Sigmoid colon (tissue), 6 donors: ENCODE measurements at regions not wholly inside any gene's neighbourhood (a gene's known extent, or its start where the extent isn't known, plus 50 kb on each side); places are given as distances from the start of the nearest gene placed in this dataset.

Source experiments
- DNase-seq: peaks from one replicate; pipeline ENCODE4 v3.0.0-alpha.2; 2019
- H3K27ac ChIP-seq, 4 donors: fragments of 200-600 bp; sonication (generic); one replicate each; pipeline ENCODE4 v1.5.1; 2016 to 2019; ENCODE audit warnings: mild to moderate bottlenecking in 1 of 4
- H3K27me3 ChIP-seq, 3 donors: fragments of 200-600 bp; sonication (generic); one replicate each; pipeline ENCODE4 v1.5.1; 2019; ENCODE audit warnings: mild to moderate bottlenecking in 1 of 3
- H3K36me3 ChIP-seq, 4 donors: fragments of 200-600 bp; sonication (generic); one replicate each; pipeline ENCODE4 v1.5.1; 2016 to 2019
- H3K4me1 ChIP-seq, 4 donors: fragments of 200-600 bp; sonication (generic); one replicate each; pipeline ENCODE4 v1.5.1; 2017 to 2019
- H3K4me3 ChIP-seq, 4 donors: fragments of 200-600 bp; sonication (generic); one replicate each; pipeline ENCODE4 v1.5.1; 2017 to 2019; ENCODE audit warnings: mild to moderate bottlenecking in 2 of 4, moderate library complexity in 1 of 4
- H3K9me3 ChIP-seq, 4 donors: fragments of 200-600 bp in 3 of 4; sonication (generic) in 3 of 4; one replicate each; pipeline versions ENCODE4 v1.5.1 to v1.6.1; 2013 to 2019
- CTCF ChIP-seq, 4 experiments: fragments of 450-650 bp in 3 of 4; fragments of 200-600 bp in 1 of 4; IDR thresholded peaks; one replicate each; pipeline ENCODE4 v1.5.1; 2016 to 2019; ENCODE audit warnings: antibody characterized with exemption in 4 of 4, mild to moderate bottlenecking in 3 of 4, moderate library complexity in 2 of 4
- EP300 ChIP-seq, 4 donors: sonication (generic); formaldehyde crosslinking; IDR thresholded peaks; one replicate each; pipeline ENCODE4 v1.6.1; 2017; ENCODE audit warnings: antibody characterized with exemption in 4 of 4
- POLR2A ChIP-seq, 2 donors: fragments of 450-650 bp; IDR thresholded peaks; one replicate each; pipeline ENCODE4 v1.6.1; 2016; ENCODE audit warnings: antibody characterized with exemption in 2 of 2, mild to moderate bottlenecking in 2 of 2, moderate library complexity in 2 of 2
- POLR2AphosphoS5 ChIP-seq, 4 donors: sonication (generic); formaldehyde crosslinking; IDR thresholded peaks; one replicate each; pipeline ENCODE4 v1.6.1; 2017; ENCODE audit warnings: antibody characterized with exemption in 4 of 4
- WGBS, 2 donors: extraction: QIAGEN DNeasy Blood & Tissue Kit; methylation state at CpG; one replicate each; pipeline ENCODE4 v1.1.7; 2013; 5-methylcytosine and 5-hydroxymethylcytosine counted together
- intact Hi-C: fragments of 100-400 bp; cut with DNase I; formaldehyde crosslinking; loops from one replicate; pipeline ENCODE4 v1.15.1; 2023
- donor health status: healthy with polysubstance abuse.
- donor health status: healthy.

- Histone ChIP-seq H3K27ac (no peak overlapping the region), H3K36me3 (no peaks in the 10 kb centered on the region), H3K4me1 (peaks cover 0 to under 1% (median 0%) of the 10 kb centered on the region in 4 donors), H3K27me3 (no peaks in the 10 kb centered on the region), H3K9me3 (no peaks in the 10 kb centered on the region), H3K4me3 (no peak overlapping the region)
- TF ChIP-seq POLR2A (IDR thresholded peaks at IDR 0.05) = no peak
- 93% methylated on average over 3 of the region's 3 CpGs for WGBS, 2 donors
- intact Hi-C loops = loop anchor here (5.0 to 10.0 kb wide), 2 partner anchors 65 to 157 kb away; no protein-coding TSS in a partner anchor
- no peak for DNase-seq
These were observed 70.7 kb upstream of the HNRNPA3 start for GRCh38 chr2:177141866-177142265.

GRCh38 chr2:177143444-177143843 lies 69.2 kb upstream of the HNRNPA3 start:
- DNase-seq = peak; percentile 82
- Histone ChIP-seq H3K4me1 (peaks cover 0 to 11% (median 4%) of the 10 kb centered on the region in 4 donors), H3K27ac (no peak overlapping the region), H3K4me3 (no peak overlapping the region), H3K36me3 (no peaks in the 10 kb centered on the region), H3K27me3 (peaks cover 0 to 6% (median 0%) of the 10 kb centered on the region in 3 donors), H3K9me3 (no peaks in the 10 kb centered on the region)
- TF ChIP-seq EP300 (IDR thresholded peaks at IDR 0.05) (peak in 3 of 4 donors; percentile 49 to 73 (median 65)), CTCF (IDR thresholded peaks at IDR 0.05) (no peak), POLR2AphosphoS5 (IDR thresholded peaks at IDR 0.05) (peak; percentile 33 to 72 (median 44)), POLR2A (IDR thresholded peaks at IDR 0.05) (no peak)
- intact Hi-C loops = loop anchor here (5.0 to 10.0 kb wide), 2 partner anchors 66 to 159 kb away; no protein-coding TSS in a partner anchor
- WGBS, 2 donors = 29 to 58% methylated on average over 5 of the region's 5 CpGs

GRCh38 chr2:177147093-177147694 lies 65.4 kb upstream of the HNRNPA3 start:
- Histone ChIP-seq H3K4me3 (no peak overlapping the region), H3K4me1 (peaks cover 0 to 13% (median 5%) of the 10 kb centered on the region in 4 donors), H3K27ac (no peak overlapping the region), H3K36me3 (no peaks in the 10 kb centered on the region), H3K27me3 (peaks cover 0 to 6% (median 0%) of the 10 kb centered on the region in 3 donors), H3K9me3 (no peaks in the 10 kb centered on the region)
- TF ChIP-seq CTCF (IDR thresholded peaks at IDR 0.05) = peak; percentile 32 to 68 (median 52)
- TF ChIP-seq POLR2AphosphoS5 (IDR thresholded peaks at IDR 0.05) = no peak
- intact Hi-C loops = loop anchor here (1.0 to 10.0 kb wide), 7 partner anchors 162 to 1010 kb away; no protein-coding TSS in a partner anchor
- 2% methylated on average over 2 of the region's 2 CpGs for WGBS, 2 donors
- DNase-seq = no peak

- peaks cover 0 to 13% (median 5%) of the 10 kb centered on the region in 4 donors for H3K4me1 ChIP-seq
- WGBS, 2 donors = 26 to 35% methylated on average over 13 of the region's 13 CpGs
- peaks cover 0 to 6% (median 0%) of the 10 kb centered on the region in 3 donors for H3K27me3 ChIP-seq
- intact Hi-C loops = loop anchor here (1.0 to 10.0 kb wide), 7 partner anchors 163 to 1011 kb away; no protein-coding TSS in a partner anchor
- no peak overlapping the region for H3K4me3 ChIP-seq
- TF ChIP-seq EP300 (IDR thresholded peaks at IDR 0.05) (no peak), CTCF (IDR thresholded peaks at IDR 0.05) (no peak), POLR2A (IDR thresholded peaks at IDR 0.05) (no peak), POLR2AphosphoS5 (IDR thresholded peaks at IDR 0.05) (no peak)
- no peaks in the 10 kb centered on the region for H3K9me3 ChIP-seq
- no peak overlapping the region for H3K27ac ChIP-seq
- DNase-seq = no peak
- no peaks in the 10 kb centered on the region for H3K36me3 ChIP-seq
These were observed 64.7 kb upstream of the HNRNPA3 start for GRCh38 chr2:177147834-177148445.

GRCh38 chr2:177148477-177149154 lies 64.0 kb upstream of the HNRNPA3 start:
- DNase-seq = peak; percentile 84
- TF ChIP-seq EP300 (IDR thresholded peaks at IDR 0.05) = no peak
- TF ChIP-seq CTCF (IDR thresholded peaks at IDR 0.05) = peak; percentile 54 to 84 (median 66)
- Histone ChIP-seq H3K27me3 (peaks cover 0 to 6% (median 0%) of the 10 kb centered on the region in 3 donors), H3K9me3 (no peaks in the 10 kb centered on the region), H3K27ac (no peak overlapping the region), H3K4me1 (peaks cover 0 to 13% (median 5%) of the 10 kb centered on the region in 4 donors), H3K4me3 (peak overlapping the region; percentile 21 to 43 (median 35)), H3K36me3 (no peaks in the 10 kb centered on the region)
- 4% methylated on average over 25 of the region's 25 CpGs for WGBS, 2 donors
- intact Hi-C loops = loop anchor here (5.0 to 10.0 kb wide), 6 partner anchors 164 to 1011 kb away; no protein-coding TSS in a partner anchor
